Activated naive CD4-positive, alpha-beta T cell treated with anti-CD3 and anti-CD28 coated beads for 36 hours (primary cell): ENCODE measurements at regions not wholly inside any gene's neighbourhood (a gene's known extent, or its start where the extent isn't known, plus 50 kb on each side); places are given as distances from the start of the nearest gene placed in this dataset.

Experiments
- CTCF ChIA-PET: fragments of 350-600 bp; sonication (Branson Sonifier 250); formaldehyde crosslinking; loops from one replicate; lab custom pipeline; 2021; ENCODE audit warnings: antibody characterized with exemption; lab: Charles Lee
- DNase-seq: peaks from one replicate; pipeline ENCODE4 v3.0.0-alpha.2; 2020
- H3K27ac Mint-ChIP-seq: one replicate; pipeline ENCODE4 v1.8.0; 2021; ENCODE audit warnings: mild to moderate bottlenecking, mixed read lengths
- H3K27me3 Mint-ChIP-seq: one replicate; pipeline ENCODE4 v1.8.0; 2021; ENCODE audit warnings: low read depth, mixed read lengths
- H3K36me3 Mint-ChIP-seq: one replicate; pipeline ENCODE4 v1.8.0; 2021; ENCODE audit warnings: low read depth, mixed read lengths
- H3K4me1 Mint-ChIP-seq: one replicate; pipeline ENCODE4 v1.8.0; 2021; ENCODE audit warnings: low read depth, mixed read lengths
- H3K4me3 Mint-ChIP-seq: one replicate; pipeline ENCODE4 v1.8.0; 2021; ENCODE audit warnings: mild to moderate bottlenecking, moderate library complexity, mixed read lengths
- H3K9me3 Mint-ChIP-seq: one replicate; pipeline ENCODE4 v1.8.0; 2021; ENCODE audit warnings: mixed read lengths
- intact Hi-C: fragments of 100-400 bp; cut with micrococcal nuclease; formaldehyde crosslinking; loops from one replicate; pipeline ENCODE4 v1.15.1; 2023

DNA sequence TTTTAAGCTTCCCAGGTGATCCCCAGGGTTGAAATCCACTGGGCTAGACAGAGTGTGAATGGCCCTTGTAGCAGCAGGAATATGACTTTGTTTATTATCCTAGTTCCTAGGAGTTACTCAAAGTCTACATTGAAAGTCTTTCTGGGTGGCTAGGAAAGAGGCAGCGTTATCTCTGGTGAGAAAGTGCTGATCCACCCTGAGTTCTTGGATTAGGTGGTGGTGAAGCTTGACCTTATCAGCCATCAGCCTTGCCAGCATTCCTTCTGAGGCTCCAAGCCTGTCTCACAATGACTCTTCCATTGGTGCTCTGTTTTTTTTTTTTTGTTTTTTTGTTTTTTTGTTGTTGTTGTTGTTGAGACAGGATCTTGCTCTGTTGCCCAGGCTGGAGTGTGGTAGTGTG, 83.1 kb upstream of the CLCN4 start:
- Mint-ChIP-seq H3K4me3 (no peak overlapping the region), H3K27ac (no peak overlapping the region), H3K36me3 (no peaks in the 10 kb centered on the region), H3K9me3 (no peaks in the 10 kb centered on the region), H3K4me1 (peaks cover 17% of the 10 kb centered on the region), H3K27me3 (no peaks in the 10 kb centered on the region)
- DNase-seq = no peak
- intact Hi-C loops = no loop called here
- CTCF ChIA-PET = no interaction called here

DNA sequence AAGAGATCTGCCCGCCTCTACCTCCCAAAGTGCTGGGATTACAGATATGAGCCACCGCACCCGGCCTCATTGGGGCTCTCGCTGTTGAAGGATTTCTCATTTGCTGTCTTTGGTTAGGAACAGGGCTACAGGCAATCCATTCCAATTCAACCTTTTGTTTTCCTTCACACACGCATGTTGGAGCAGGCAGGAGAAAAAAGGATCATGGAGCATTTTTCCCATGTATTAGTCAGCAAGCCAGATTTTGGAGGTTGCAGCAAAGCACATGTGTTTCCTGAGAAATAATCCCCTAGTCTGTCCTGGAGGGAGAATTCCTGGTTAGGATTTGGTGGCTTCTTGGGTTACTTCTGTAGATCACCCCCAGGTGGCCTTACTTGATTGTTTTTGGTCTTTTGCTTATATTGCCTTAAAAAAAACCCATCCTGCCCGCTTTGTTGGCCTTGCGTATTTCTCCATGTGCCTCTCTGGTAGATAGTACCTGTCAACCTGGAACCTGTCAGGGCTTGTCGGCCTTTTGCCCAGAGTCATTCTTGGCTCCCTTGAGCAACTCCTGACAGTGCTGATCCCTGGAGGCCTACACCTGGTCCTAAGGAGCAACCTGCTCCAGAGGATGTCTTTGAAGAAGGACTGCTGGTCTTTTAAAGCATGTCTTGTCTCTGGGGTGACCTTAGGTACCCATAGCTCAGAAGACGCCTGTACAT, 82.4 kb upstream of the CLCN4 start:
- no peak overlapping the region for H3K27ac Mint-ChIP-seq
- no peaks in the 10 kb centered on the region for H3K36me3 Mint-ChIP-seq
- DNase-seq = no peak
- no peaks in the 10 kb centered on the region for H3K27me3 Mint-ChIP-seq
- no peaks in the 10 kb centered on the region for H3K9me3 Mint-ChIP-seq
- CTCF ChIA-PET = no interaction called here
- intact Hi-C loops = no loop called here
- no peak overlapping the region for H3K4me3 Mint-ChIP-seq
- peaks cover 17% of the 10 kb centered on the region for H3K4me1 Mint-ChIP-seq

- Mint-ChIP-seq H3K27me3 (no peaks in the 10 kb centered on the region), H3K4me3 (no peak overlapping the region), H3K4me1 (peaks cover 5% of the 10 kb centered on the region), H3K36me3 (no peaks in the 10 kb centered on the region), H3K27ac (no peak overlapping the region), H3K9me3 (no peaks in the 10 kb centered on the region)
- no peak for DNase-seq
- CTCF ChIA-PET = interaction anchor here (0.9 to 1.3 kb wide), 2 partner anchors 19 to 42 kb away, joined by 3 to 5 read pairs; no protein-coding TSS in a partner anchor
- intact Hi-C loops = loop anchor here (2.0 kb wide), 1 partner anchor 80 kb away; no protein-coding TSS in a partner anchor
Observed at GRCh38 chrX:10076765-10077164, 80.0 kb upstream of the CLCN4 start.

DNA sequence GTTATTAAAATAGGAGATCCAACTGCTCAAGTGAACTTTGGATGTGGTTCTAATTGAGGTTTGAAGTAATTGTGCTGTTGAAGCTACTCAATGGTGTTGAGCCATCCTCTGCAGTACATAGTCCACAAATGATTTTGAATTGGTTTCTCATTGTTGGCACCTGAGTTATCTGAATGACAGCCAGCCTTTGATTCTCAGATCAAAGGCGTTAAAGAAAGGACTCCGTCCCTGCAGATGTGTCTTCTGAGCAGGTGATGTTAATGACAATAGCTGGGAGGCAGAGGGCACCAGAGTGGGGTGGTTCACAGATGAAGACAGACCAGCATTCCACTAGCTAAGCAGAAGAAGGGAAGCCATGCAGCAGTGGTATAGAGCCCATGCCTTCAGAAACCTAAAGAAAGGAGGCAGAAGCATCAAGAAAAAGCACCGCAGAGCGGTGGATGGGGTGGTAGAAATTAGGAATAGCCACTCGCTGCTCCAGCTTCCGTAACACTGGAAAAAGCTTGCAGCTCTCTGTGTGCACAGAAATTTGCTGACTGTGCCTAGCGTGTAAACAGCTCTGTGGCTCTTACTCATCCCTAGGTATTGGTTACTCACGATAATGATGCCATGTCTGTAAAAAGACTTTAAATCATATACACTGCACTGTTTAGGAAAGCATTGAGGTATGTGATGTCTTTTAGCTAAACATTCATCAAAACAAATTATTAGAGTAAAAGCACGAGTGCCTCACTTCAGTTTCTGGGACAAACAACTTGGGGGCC, 79.2 kb upstream of the CLCN4 start:
- intact Hi-C loops = loop anchor here (2.0 kb wide), 1 partner anchor 81 kb away; no protein-coding TSS in a partner anchor
- CTCF ChIA-PET = interaction anchor here (0.8 to 1.3 kb wide), 4 partner anchors 18 to 82 kb away, joined by 3 to 5 read pairs (median 3); no protein-coding TSS in a partner anchor
- H3K36me3 Mint-ChIP-seq = no peaks in the 10 kb centered on the region

GRCh38 chrX:10078266-10078665, 78.5 kb upstream of the CLCN4 start:
- Mint-ChIP-seq H3K4me3 (no peak overlapping the region), H3K27ac (no peak overlapping the region), H3K27me3 (no peaks in the 10 kb centered on the region), H3K9me3 (no peaks in the 10 kb centered on the region), H3K36me3 (no peaks in the 10 kb centered on the region), H3K4me1 (peaks cover 13% of the 10 kb centered on the region)
- CTCF ChIA-PET = no interaction called here
- intact Hi-C loops = no loop called here
- DNase-seq = no peak

More for the DNA sequence above, 79.2 kb upstream of the CLCN4 start:
- no peak for DNase-seq
- Mint-ChIP-seq H3K4me3 (no peak overlapping the region), H3K9me3 (no peaks in the 10 kb centered on the region), H3K27ac (no peak overlapping the region), H3K4me1 (peaks cover 7% of the 10 kb centered on the region), H3K27me3 (no peaks in the 10 kb centered on the region)

DNA sequence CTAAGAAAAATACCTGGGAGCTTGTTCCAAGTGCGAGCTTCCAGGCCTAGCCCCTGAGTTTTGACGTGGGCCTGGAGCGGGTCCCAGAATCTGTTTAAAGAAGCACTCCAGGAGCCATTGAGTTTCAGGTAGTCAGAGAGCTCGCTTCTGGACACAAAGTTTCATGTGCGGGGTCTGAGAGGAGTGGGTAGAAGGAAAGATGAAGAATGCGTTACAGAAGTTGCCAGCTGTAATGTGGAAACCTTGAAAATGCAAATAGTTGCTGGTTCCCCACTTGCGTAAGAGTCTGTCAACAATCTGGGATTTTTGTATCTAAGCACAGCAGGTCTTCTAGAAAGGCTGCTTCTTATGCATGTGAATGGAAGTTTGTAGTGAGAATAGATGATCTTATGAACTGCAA, 77.5 kb upstream of the CLCN4 start:
- Mint-ChIP-seq H3K4me1 (peaks cover 18% of the 10 kb centered on the region), H3K36me3 (no peaks in the 10 kb centered on the region), H3K4me3 (no peak overlapping the region), H3K27me3 (no peaks in the 10 kb centered on the region), H3K9me3 (no peaks in the 10 kb centered on the region), H3K27ac (no peak overlapping the region)
- intact Hi-C loops = no loop called here
- CTCF ChIA-PET = interaction anchor here (0.8 kb wide), 2 partner anchors 16 to 40 kb away, joined by 3 read pairs; no protein-coding TSS in a partner anchor
- no peak for DNase-seq

DNA sequence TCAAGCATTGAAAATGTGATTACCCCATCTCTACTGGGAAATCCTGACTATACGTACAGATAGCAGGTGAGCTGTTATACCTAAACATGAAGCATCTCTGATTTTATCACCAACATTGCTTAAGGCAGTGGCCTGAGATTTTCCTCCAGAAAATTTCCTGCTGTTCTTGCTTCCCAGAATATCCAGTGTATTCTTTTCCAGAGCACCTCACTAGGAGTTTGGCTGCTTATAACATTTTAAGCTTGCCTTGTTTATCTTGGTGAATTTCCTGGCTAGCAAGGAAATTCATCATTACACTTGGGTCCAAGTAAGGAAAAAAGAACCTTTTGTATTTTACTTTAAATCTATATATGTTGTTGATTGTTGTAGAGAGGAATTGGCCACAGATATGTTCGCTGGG, 73.0 kb upstream of the CLCN4 start:
- CTCF ChIA-PET = interaction anchor here (0.8 to 2.5 kb wide), 7 partner anchors 12 to 87 kb away, joined by 3 to 13 read pairs (median 4); no protein-coding TSS in a partner anchor
- Mint-ChIP-seq H3K27me3 (no peaks in the 10 kb centered on the region), H3K36me3 (peaks cover 3% of the 10 kb centered on the region), H3K4me1 (peaks cover 34% of the 10 kb centered on the region), H3K27ac (no peak overlapping the region), H3K9me3 (no peaks in the 10 kb centered on the region), H3K4me3 (no peak overlapping the region)
- DNase-seq = no peak
- intact Hi-C loops = loop anchor here (1.0 to 2.0 kb wide), 4 partner anchors 14 to 73 kb away; no protein-coding TSS in a partner anchor

- Mint-ChIP-seq H3K4me1 (peaks cover 34% of the 10 kb centered on the region), H3K4me3 (no peak overlapping the region), H3K27ac (no peak overlapping the region), H3K36me3 (peaks cover 3% of the 10 kb centered on the region), H3K9me3 (no peaks in the 10 kb centered on the region), H3K27me3 (no peaks in the 10 kb centered on the region)
- intact Hi-C loops = loop anchor here (1.0 kb wide), 1 partner anchor 26 kb away; no protein-coding TSS in a partner anchor
- CTCF ChIA-PET = interaction anchor here (0.6 to 1.3 kb wide), 4 partner anchors 24 to 88 kb away, joined by 3 to 5 read pairs (median 4); no protein-coding TSS in a partner anchor
- DNase-seq = no peak
Observed at GRCh38 chrX:10085223-10085622, 71.6 kb upstream of the CLCN4 start.

DNA sequence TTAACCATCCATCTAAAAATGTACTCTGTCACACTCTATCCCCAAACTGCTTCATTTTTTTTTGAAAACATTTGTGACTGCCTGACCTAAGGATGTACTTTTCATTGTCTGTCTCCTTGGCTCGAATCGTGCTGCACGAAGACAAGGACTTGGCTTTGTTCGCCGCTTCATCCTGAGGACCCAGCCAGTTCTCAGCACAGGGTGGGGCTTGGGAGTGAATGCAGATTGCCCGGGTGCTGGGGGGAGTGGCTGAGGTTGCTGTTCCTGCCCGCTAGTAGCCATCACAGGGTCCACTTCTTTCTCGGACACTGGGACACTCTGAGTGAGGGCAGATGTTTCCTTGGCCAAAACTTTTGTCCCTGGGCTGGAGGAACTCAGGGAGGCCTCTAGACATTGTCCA, 70.1 kb upstream of the CLCN4 start:
- Mint-ChIP-seq H3K36me3 (peaks cover 10% of the 10 kb centered on the region), H3K4me3 (no peak overlapping the region), H3K27me3 (no peaks in the 10 kb centered on the region), H3K4me1 (peaks cover 34% of the 10 kb centered on the region), H3K27ac (no peak overlapping the region), H3K9me3 (no peaks in the 10 kb centered on the region)
- intact Hi-C loops = no loop called here
- CTCF ChIA-PET = no interaction called here
- DNase-seq = no peak

DNA sequence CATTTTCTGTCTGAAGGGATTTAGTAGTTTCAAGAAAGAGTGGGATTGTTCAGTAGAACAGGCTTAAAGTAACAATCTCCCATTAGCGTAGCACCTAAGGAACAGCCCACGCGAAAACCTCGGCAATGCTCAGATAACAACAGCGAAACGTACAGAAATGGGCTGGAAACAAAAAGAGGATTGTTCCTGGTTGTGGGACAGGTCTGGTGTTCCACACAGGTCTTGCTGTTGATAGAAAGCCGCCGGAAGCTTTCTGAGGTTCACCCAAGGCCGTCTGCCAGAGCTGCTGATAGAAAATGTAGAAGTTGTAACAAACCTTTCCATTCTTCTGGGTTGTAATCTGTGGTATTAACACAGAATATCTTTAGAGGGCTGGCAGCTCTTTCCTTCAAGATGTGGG, 69.4 kb upstream of the CLCN4 start:
- Mint-ChIP-seq H3K36me3 (peaks cover 11% of the 10 kb centered on the region), H3K4me3 (no peak overlapping the region), H3K9me3 (no peaks in the 10 kb centered on the region), H3K27ac (no peak overlapping the region), H3K4me1 (peaks cover 34% of the 10 kb centered on the region), H3K27me3 (no peaks in the 10 kb centered on the region)
- CTCF ChIA-PET = no interaction called here
- intact Hi-C loops = no loop called here
- DNase-seq = no peak

DNA sequence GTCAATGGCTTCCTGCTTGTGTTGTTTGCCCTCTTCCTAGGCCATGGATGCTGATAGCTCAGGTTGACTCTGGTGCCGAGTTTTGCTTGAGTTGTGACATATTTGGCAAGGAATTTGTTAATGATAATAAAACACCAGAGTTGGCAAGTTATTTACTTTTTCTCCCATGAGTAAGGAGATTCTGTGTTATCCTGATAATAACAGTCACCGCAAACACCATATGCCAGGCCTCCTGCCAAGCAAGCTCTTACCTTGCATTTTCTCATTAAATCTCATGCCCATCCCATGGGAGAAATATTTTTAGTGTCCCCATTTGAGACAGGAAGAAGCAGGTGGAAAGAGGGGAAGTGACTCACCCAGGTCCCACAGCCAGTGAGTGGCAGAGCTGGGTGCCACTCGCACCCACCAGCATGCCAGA, 67.4 kb upstream of the CLCN4 start:
- Mint-ChIP-seq H3K36me3 (peaks cover 11% of the 10 kb centered on the region), H3K4me1 (peaks cover 20% of the 10 kb centered on the region), H3K27ac (no peak overlapping the region), H3K4me3 (no peak overlapping the region), H3K9me3 (no peaks in the 10 kb centered on the region), H3K27me3 (no peaks in the 10 kb centered on the region)
- CTCF ChIA-PET = interaction anchor here (1.4 kb wide), 1 partner anchor 30 kb away, joined by 3 read pairs; no protein-coding TSS in a partner anchor
- intact Hi-C loops = loop anchor here (2.0 kb wide), 1 partner anchor 805 kb away; no protein-coding TSS in a partner anchor
- DNase-seq = no peak

- CTCF ChIA-PET = interaction anchor here (1.4 kb wide), 1 partner anchor 30 kb away, joined by 3 read pairs; no protein-coding TSS in a partner anchor
- Mint-ChIP-seq H3K27ac (no peak overlapping the region), H3K27me3 (no peaks in the 10 kb centered on the region), H3K9me3 (no peaks in the 10 kb centered on the region), H3K36me3 (peaks cover 11% of the 10 kb centered on the region), H3K4me1 (peaks cover 14% of the 10 kb centered on the region), H3K4me3 (no peak overlapping the region)
- DNase-seq = no peak
- intact Hi-C loops = no loop called here
Observed at GRCh38 chrX:10090319-10090718, 66.5 kb upstream of the CLCN4 start.
